Suprapubic skin (tissue), 4 donors: ENCODE measurements at regions not wholly inside any gene's neighbourhood (a gene's known extent, or its start where the extent isn't known, plus 50 kb on each side); places are given as distances from the start of the nearest gene placed in this dataset.

Experiments used
- EP300 ChIP-seq: sonication (generic); formaldehyde crosslinking; IDR thresholded peaks from one replicate; pipeline ENCODE4 v1.6.1; 2017; ENCODE audit warnings: antibody characterized with exemption
- POLR2A ChIP-seq, 2 donors: fragments of 450-650 bp; IDR thresholded peaks; one replicate each; pipeline ENCODE4 v1.6.1; 2017; ENCODE audit warnings: antibody characterized with exemption in 2 of 2, mild to moderate bottlenecking in 2 of 2, moderate library complexity in 2 of 2
- POLR2AphosphoS5 ChIP-seq, 3 donors: sonication (generic); formaldehyde crosslinking; IDR thresholded peaks; one replicate each; pipeline ENCODE4 v1.6.1; 2017; ENCODE audit warnings: antibody characterized with exemption in 3 of 3
- TF ChIP-seq, protein P1 (sequence below), 2 donors: fragments of 200-600 bp in 1 of 2; fragments of 450-650 bp in 1 of 2; sonication (generic) in 1 of 2; IDR thresholded peaks; one replicate each; pipeline ENCODE4 v1.5.1; 2016 to 2019; ENCODE audit warnings: antibody characterized with exemption in 2 of 2, mild to moderate bottlenecking in 1 of 2, moderate library complexity in 1 of 2

DNA sequence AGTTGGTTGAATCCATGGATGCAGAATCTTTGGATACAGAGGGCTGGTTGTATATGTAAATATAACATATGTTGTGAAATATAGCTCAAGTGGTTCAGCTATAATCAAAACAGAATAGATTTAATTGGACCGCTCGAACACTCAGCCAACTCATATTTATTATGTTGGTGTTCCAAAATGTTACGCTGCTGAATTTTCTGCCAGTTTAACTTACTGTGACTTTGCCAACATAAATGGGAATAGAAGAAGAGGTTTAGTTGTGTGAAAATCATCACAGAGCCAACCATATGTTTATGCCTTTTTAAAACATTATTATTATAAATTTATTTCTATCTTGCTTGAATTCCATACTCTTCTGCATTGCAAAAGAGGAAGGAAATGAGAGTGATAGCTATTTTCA, 178.2 kb upstream of the FBXL7 start:
- no peak for TF ChIP-seq POLR2A (IDR thresholded peaks at IDR 0.05)
- TF ChIP-seq, protein P1, sequence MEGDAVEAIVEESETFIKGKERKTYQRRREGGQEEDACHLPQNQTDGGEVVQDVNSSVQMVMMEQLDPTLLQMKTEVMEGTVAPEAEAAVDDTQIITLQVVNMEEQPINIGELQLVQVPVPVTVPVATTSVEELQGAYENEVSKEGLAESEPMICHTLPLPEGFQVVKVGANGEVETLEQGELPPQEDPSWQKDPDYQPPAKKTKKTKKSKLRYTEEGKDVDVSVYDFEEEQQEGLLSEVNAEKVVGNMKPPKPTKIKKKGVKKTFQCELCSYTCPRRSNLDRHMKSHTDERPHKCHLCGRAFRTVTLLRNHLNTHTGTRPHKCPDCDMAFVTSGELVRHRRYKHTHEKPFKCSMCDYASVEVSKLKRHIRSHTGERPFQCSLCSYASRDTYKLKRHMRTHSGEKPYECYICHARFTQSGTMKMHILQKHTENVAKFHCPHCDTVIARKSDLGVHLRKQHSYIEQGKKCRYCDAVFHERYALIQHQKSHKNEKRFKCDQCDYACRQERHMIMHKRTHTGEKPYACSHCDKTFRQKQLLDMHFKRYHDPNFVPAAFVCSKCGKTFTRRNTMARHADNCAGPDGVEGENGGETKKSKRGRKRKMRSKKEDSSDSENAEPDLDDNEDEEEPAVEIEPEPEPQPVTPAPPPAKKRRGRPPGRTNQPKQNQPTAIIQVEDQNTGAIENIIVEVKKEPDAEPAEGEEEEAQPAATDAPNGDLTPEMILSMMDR (IDR thresholded peaks at IDR 0.05) = no peak
- TF ChIP-seq EP300 = no peak
- no peak for TF ChIP-seq POLR2AphosphoS5 (IDR thresholded peaks at IDR 0.05)
